ENCODE measurements at regions not wholly inside any gene's neighbourhood (a gene's known extent, or its start where the extent isn't known, plus 50 kb on each side); places are given as distances from the start of the nearest gene placed in this dataset.
"Not testable (repeated sequence)": the region's sequence is repeated elsewhere in the genome, so short reads cannot be mapped to it uniquely, and the experiment has no call there.

DNA sequence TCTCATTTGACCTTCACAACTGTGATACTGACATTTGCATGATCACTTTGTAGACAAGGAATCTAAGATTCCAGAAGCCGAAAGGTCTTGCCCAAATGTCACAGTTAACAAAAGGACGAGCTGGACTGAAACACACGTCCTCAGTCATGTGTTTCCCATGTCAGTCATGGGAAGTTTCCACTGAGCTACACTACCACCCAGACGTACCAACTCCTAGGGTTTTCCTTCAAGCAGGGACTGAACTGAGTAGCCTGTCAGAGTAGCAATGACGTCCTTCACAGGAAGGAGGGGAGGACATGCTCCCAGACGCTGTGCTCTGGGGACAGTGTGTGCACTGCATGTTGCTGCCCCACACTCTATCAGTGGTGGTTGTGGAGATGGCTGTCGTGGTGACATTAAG is 215.8 kb upstream of the SMLR1 start:
- DNase-seq, result no peak

DNA sequence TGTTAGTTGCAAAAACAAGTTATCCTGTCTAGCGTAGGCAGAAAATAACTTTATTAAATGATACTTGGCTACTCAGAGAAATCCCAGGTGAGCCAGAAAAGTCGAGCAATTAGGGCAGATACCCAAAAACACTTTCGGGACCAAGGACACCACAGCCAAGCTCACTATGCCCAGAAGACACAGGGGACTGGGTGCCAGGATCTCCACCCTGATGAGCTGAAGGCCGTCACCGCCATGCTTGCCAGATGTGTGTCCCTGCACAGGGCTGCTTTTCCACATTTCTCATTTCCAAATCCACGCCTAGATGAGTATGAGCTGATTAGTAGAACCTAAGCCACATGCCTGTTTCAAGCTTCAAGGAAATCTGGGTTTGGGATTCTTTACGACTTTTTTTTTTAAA is 214.0 kb upstream of the SMLR1 start:
- no peak for DNase-seq

DNA sequence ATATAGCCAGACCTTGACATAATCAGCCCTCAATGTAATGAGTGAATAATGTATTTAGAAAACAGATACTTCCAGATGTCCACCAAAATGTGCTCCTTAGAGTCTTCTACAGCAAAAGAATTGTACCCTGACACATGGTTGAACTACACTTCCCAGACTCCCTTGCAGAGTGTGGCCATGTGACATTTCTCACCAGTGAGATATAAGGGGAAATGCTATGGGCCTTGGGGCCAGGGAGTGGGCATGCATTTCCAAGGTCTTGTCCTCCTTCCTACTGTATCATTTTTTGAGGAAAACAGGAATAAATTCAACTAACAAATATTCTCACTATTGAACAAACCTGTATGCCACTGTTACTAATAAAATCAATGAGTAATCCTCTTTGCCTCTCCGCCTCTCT is 211.4 kb upstream of the SMLR1 start:
- no peak for DNase-seq

DNA sequence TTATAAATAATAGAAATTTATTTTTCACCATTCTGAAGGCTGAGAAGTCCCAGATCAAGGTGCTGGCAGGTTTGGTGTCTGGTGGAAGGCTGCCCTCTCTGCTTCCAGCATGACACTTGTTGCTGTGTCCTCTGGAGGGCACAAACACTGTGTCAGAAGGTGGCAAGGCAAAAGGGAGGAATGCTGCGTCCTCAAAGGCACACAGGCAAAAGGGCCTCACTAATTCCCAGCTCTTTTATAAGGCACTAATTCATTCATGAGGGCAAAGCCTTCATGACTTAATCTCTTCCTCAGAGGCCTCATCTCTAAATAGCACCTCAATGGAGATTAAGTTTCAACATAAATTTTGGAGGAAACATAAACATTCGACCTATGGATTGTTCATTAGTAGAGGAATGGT is 209.5 kb upstream of the SMLR1 start:
- no peak for DNase-seq

DNA sequence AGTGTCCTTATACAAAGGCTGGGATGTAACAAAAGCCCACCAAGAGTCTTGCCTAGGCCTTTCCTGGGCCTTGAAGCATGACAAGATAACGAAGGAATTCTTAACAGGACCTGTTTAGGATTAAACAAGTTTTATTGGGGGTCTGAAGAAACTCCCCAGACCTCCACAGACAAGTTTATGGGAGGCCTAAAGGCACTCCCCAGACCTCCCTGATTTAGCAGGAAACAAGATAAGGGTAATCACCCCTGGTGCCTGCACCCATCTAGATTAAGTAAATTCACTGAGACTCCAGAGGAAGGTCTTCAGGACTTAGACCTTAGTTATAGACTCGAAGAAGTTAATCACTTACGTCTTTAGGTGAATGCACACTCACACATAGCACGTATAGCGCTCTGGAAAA is 208.4 kb upstream of the SMLR1 start:
- not testable (repeated sequence) for DNase-seq

DNA sequence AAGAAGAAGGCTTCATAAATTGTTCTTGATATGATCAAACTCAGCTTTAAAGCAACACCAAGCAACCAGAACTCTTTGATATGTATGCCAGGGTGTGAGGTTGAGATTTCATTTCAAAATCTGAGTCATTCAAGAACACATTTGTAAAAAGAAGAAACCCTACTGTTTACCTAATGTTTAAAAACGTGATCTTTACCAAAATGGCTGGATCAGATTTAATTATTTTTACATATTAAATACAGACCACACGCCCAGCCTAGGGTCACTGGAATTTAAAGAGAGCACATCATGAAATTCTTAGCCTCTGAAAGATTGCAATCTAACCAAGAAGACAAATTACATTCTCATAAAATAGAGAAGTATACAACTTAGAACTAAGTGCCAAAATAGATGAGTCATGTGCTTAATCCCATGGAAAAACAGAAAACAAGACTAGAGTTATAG is 206.8 kb upstream of the SMLR1 start:
- DNase-seq, result peak; percentile 9

DNA sequence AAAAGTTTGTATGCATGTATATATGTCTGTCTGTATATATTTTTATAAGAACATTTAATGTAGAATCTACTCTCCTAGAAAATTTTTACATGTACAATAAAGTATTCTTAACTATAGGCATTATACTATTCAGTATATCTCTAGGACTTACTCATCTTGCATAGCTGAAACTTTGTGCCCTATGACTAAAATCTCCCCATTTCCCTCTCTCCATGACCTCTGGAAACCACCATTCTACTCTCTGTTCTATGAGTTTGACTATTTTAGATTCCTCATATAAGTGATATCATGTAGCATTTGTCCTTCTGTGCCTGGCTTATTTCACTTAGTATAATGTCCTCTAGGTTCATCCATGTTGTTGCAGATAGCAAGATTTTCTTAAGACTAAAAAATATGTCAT is 205.1 kb upstream of the SMLR1 start:
- no peak for DNase-seq

DNA sequence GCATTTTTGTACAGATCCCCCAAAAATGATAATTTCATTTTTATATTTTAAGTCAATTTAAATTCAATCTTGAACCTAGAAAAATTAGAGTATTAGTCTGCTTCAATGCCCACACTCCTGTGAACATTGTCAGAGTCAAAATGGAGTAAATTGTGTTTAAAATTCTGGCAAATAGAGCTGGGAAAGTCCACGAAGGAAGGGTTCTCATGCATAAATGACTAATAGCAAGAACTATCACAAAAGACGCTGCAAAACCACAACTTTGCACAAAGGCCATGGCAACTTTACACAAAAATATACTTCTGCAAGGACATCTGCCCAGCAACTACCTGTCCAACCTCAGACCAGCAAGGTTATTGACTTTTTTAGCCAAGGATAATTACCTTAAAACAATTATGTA is 203.2 kb upstream of the SMLR1 start:
- DNase-seq, result no peak

DNA sequence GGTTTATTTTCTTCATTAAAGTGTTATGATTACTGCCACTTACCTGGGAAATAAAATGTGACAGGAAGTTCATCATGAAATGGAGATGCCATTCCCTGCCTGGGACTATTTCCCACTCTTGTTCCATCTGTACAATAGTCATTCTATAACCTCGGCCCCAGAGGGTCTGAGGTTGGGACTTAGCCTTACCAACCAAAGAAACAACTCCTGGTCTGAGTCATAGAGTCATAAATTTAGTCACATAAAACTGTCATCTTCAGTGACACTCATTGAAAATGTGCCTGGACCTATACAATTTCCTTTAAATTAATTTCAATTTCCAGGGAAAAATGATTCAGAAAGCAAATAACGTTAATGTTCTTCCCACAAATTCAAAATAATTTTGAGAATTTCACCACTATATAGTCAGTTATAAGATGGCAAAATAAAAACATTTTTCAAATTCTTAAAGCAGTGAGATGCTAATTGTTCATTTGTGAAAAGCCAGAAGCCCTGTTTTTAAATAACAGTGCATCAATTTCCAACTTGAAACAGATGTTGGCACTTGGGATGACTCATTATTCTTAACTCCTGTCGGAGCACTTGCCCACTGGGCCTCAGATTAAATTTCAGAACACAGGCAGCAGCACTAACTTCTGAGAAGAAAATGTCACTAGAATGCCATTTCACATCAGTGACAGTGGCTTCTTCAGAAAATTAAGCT is 201.2 kb upstream of the SMLR1 start:
- peak; percentile 61 for DNase-seq

DNA sequence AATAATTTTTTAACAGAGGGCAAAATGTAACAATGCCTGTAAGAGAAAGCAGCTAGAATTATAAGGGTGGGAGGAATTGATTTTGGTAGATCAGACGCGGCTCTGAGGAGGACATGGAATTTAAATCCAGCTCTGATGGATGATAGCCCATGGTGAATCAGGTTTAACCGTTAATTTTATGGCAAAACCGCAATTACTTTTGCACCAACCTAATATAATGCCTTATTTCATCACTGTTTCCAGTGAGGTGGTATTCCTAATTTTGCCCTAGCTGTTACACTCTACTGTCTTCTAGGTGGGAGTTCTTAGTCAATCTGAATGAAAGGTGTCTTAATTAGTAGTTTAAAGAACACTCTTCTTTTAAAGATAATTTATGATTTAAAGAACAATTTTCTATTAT is 198.3 kb upstream of the SMLR1 start:
- DNase-seq, result no peak

DNA sequence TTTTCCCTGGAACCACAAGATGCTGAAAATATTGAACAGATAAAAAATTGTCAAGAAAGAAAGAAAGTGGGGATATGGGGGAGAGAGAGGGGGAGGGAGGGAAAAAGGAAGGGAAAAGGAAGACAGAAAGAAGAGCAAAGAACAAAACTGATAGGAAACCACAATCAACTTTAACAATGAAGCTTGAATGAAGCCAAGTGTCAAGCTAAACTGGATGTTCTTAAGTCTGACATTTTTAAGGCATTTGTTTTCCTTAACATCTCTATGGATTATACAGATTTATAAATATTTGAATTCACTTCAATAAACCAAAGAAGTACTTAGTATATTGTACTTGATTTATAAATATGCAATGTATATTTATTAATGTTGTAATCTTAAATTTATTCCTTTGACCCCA is 197.6 kb upstream of the SMLR1 start:
- no peak for DNase-seq

DNA sequence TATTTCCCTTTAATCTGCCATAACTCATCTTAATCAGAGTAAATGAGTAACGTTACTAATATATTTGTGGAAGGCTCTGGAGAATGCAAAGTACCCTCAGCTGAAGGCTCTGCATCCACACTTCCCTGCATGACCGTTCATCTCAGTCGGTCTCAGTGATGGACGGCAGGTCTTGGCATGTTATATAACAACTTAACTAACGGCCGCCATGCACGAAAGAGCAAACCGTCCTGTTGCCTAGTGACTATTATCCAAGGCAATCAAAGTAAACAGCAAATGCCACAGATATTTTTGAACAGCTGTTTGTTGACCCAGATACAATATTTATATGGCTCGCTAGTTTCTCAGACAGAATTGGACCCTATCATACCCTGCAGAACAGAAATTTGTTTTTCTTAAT is 194.9 kb upstream of the SMLR1 start:
- DNase-seq, result no peak

DNA sequence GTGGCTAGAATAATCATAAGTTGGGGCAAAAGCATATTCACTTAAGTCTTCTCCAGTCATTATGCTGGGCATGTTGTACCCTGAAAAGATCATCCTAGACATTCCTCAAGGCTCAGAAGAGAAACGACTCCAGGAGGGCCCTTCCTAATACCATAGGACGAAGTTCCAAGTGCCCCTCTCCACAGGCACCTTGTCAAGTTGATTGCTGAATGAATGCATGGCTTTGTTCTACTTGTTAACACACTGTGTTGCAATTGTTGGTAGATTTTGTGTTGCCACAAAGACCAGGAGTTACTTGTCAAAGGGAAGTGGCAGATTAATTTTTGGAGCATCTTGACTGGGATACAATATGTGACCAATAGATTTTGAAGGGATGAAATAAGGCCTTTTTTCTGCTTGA is 194.3 kb upstream of the SMLR1 start:
- DNase-seq, result no peak

DNA sequence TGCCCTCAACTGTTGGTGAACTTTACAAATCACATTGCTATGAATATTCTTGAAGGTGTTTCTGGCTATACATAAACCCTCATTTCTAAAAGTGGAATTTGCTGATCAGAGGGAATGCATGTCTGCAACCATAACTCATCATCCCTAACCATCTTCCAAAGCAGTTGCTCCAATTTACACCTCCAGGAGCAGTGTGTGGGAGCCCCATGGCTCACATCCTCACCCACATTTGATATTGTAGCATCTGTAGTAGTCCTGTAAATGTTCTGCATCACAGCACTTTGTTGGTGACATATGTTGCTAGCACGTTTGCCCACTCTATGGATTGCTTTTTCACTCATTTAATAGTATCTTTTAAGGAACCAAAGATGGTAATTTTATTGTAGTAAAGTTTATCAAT is 183.8 kb upstream of the SMLR1 start:
- DNase-seq, result no peak

DNA sequence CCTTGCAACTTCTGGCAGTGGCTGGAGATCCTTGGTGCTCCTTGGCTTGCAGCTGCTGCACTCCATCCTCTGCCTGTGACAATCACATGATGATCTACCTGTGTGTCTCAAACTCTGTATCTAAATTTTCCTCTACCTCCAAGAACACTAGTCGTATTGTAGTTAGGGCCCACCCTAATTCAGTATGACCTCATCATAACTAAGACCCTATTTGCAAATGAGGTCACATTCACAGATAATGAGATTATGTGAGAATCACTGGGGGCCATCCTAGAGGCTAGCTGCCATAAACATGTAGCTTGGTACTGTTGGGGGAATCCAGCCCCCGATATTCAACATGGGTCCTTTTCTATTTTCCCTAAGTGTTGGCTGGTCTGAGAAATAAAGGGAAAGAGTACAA is 183.0 kb upstream of the SMLR1 start:
- DNase-seq, result no peak

DNA sequence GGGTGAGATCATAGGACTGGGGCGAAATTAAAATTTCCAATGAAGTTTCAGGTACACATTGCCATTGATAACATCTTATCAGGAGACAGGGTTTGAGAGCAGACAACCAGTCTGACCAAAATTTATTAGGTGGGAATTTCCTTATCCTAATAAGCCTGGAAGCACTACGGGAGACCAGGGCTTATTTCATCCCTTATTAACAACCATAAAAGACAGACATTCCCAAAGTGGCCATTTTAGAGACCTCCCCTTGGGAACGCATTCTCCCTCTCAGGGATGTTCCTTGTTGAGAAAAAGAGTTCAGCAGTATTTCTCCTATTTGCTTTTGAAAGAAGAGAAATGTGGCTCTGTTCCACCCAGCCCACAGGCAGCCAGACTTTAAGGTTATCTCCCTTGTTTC is 182.4 kb upstream of the SMLR1 start:
- not testable (repeated sequence) for DNase-seq

DNA sequence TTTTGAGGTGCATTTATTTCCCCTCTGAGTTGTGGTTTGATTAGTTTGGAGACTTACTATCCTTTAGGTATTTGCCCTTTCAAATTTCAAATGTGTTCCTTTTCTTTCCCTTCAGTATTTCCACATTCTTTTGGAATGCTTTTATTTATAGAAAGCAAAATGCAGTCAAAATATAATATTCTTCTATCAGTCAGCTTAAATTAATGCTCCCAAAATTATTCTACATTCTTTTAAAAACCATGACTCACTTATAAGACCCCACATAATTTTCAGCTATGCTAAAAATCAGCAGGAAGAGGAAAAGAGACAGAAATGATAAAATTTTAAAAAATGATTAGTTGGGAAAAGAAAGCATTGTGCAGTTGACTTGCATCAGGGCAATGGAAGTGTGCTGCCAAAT is 180.0 kb upstream of the SMLR1 start:
- DNase-seq, result peak; percentile 51

DNA sequence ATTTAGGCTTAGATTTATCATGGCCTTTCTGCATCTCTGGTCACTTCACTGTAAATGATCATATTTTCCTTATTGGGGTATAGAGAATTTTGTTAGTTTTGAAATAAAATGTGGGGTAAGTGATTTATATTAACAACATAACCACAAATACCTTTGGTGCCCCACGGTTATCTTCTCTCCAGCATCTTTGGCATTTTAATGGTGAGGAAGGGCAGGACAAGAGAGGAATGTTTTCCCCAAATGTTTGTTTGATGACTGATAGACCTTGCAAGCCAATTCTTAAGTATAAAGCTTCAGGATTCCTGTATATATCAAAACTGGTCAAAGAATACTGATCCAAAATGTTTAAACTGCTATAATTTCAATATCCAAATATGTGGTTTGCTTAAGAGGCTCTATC is 171.6 kb upstream of the SMLR1 start:
- peak; percentile 50 for DNase-seq

DNA sequence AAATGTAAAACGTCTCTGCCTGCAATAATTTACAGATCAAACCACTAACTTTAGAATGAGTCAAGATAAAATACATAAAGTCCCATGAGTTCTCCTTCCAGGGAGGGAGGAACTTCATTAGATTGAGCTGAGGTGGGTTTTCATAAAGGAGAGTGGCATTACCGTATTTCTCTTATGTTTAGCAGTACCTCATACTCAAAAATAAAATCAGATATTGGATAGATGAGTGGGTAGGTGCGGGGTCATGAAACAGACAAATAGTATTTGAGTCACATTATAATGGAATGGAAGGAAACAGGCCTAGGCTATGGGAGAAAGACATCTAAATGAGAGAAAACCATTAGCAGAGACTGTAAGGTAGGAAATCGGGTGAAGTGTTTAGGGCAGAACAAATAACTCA is 166.1 kb upstream of the SMLR1 start:
- no peak for DNase-seq

DNA sequence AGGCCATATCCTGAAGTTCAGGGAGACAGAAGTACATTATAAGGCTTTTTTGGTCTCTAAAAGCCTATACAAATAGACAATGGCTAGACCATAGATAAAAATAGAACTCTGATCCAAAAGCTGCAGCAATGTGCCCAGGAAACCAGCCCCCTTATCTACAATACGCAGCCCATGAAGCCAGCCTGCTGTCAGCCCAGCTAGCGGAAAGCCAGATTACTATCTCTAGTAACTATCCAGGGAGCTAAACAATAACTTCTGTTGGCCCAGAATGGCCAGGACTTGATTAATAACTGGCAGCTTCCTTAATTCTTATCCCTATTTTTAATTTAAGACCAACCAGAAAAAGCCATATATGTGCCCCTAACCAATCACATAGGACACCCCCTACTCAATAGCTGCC is 160.4 kb upstream of the SMLR1 start:
- no peak for DNase-seq

DNA sequence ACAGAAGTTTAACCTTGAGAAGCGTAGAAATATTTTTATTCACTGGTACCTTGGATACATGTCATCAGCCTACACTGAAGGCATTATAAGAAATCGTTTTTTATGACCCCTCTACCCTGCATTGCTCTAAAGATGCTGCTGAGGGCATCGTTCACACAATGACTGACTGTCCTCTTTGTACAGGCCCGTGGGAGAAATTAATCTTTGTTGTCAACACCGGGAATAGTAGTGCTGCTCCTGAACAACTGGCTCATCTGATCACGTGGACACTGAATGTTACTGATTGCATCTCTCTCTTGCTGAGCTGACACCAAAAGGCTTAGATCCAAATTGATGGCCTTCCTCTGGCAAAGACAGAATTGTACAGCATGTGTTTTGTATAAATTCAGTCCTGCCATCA is 157.1 kb upstream of the SMLR1 start:
- DNase-seq, result peak; percentile 33

DNA sequence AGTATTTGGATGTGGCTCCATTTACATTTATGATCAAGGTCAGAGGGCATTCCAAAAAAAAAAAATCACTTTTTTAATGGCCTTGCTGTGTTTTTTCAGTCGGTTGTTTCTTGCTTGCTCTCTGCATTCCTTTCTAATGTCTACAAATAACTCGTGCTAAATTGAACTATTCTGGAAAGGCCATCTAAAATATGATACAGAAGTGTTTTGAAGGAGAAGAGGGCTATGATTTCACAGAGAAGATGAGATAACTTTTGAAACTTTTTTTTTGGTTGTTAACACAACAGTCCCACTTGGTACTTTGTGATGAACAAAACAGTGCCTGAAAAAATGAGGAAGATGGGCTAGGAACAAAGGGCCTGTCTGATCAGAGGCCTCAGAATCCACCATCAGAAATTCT is 156.1 kb upstream of the SMLR1 start:
- DNase-seq, result no peak

DNA sequence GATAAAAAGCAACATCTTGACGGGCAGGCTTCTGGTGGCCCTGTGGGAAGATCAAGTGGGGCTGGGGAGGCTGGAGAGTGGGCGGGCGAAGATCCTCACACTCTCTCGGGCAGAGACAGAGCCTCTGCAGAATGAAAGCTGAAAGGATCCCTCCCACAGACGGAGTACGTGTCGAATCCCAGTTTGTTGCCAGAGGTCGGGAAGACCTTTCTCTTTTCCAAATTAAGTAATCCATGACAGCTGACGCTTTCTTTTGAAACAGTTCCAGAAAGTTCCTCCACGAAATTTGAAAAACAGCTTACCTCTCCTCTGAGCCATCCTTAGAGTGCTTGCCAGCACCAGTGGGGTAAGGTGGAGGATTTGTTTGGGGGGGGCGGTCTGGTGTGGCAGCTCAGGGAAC is 155.6 kb upstream of the SMLR1 start:
- DNase-seq, result peak; percentile 11

DNA sequence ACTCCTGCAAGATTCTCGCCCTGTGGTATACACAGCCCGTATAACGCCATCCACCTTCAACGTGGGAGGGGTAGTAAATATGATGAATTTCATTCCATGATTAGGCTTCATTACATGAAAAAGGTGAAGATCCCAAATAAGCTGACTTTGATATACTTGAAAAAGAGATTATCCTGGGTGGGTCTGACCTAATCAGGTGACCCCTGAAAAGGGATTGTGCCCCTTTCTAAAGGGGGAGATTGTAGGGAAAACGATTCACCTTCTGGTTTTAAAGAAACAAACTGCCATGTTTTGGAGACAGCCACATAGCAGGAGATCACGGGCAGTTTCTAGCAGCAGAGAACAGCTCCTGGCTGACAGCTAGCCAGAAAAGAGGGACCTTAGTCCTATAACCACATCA is 155.1 kb upstream of the SMLR1 start:
- DNase-seq, result no peak

DNA sequence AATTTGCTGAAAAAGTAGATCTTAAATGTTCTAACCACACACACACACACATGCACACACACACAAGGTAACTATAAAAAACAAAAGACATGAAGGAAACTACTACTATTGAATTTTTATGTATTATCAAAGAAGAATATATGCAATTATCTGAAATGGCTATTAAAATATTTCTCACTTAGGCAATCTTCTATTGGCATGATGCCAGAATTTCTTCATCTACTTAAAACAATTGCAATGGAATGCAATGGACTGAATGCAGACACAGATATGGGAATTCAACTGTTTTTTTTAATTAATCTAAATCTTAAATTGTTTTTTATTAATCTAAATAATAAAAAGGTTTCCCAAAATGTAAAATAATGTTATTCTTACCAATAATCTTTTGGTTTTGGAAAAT is 152.6 kb upstream of the SMLR1 start:
- DNase-seq, result no peak

DNA sequence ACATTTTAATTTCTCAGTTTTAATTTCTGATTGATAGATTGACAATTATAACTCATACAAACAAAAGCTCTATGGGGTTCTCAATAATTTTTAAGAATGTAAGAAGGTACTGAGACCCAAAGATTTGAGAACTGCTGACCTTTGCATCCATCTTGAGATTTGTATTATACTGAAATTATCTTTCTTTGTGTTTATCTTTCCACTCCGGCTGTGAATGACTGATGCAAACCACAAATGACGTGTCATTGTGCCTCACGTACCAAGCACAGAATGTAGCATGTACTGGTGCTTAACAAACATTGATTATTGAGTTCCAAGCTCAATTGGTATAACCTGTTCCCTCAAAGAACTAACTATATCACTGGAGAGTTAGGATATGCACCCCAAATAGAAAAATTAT is 152.1 kb upstream of the SMLR1 start:
- no peak for DNase-seq

All from fibroblast of upper back skin (primary cell).